ENCODE measurements at regions not wholly inside any gene's neighbourhood (a gene's known extent, or its start where the extent isn't known, plus 50 kb on each side); places are given as distances from the start of the nearest gene placed in this dataset.

- no CpG with 5 or more reads among the region's 5 CpGs for WGBS, 2 experiments (ENCODE audit: extremely low coverage in 2 of 2, insufficient read length in 1 of 2)
- intact Hi-C loops (cut with micrococcal nuclease) (no loop called here), in situ Hi-C loops (cut with MboI; ENCODE audit: low sequenced_read_pairs) (loop anchor here (10.0 kb wide), 1 partner anchor 608 kb away; the partner anchor contains the start of gene NUDT12), dilution Hi-C loops (cut with HindIII; ENCODE audit: low sequenced_read_pairs, unreplicated experiment) (no loop called here)
- H2BK120ac ChIP-seq (ENCODE audit: low read depth, low read length), result no peak overlapping the region
- H4K91ac ChIP-seq (ENCODE audit: insufficient read depth, low read depth, low read length), result no peak overlapping the region
- no peaks in the 10 kb centered on the region for H3K4me1 ChIP-seq (ENCODE audit: control insufficient read depth, insufficient read depth, low read length)
- H3K18ac ChIP-seq (ENCODE audit: low read depth, low read length), result no peak overlapping the region
- H3K56ac ChIP-seq (ENCODE audit: extremely low read depth, insufficient read depth, low read length), result no peak overlapping the region
- no peak overlapping the region for H4K8ac ChIP-seq (ENCODE audit: low read depth in 2 of 2, low read length in 2 of 2)
- H4K5ac ChIP-seq (ENCODE audit: low read depth, low read length), result no peak overlapping the region
- ChIA-PET CTCF (interaction anchor here (1.0 kb wide), 1 partner anchor 364 kb away, joined by 3 read pairs; no protein-coding TSS in a partner anchor), POLR2A (ENCODE audit: unreplicated experiment) (no interaction called here)
- H2AFZ ChIP-seq (replicated peaks; ENCODE audit: low read length, poor library complexity), result no peak overlapping the region
- no peaks in the 10 kb centered on the region for H3K27me3 ChIP-seq (ENCODE audit: control insufficient read depth, insufficient read depth, low read length)
- TF ChIP-seq SMC3 (IDR thresholded peaks at IDR 0.05; ENCODE audit: low read depth, low read length) (no peak), BHLHE40 (IDR thresholded peaks at IDR 0.05; ENCODE audit: low read depth, low read length) (no peak), MAFK (IDR thresholded peaks at IDR 0.05; ENCODE audit: low read depth, low read length) (no peak), FOS (IDR thresholded peaks at IDR 0.05; ENCODE audit: low read depth, low read length) (no peak), MAZ (IDR thresholded peaks at IDR 0.05; ENCODE audit: borderline replicate concordance, low read depth, low read length) (no peak), CHD1 (IDR thresholded peaks at IDR 0.05; ENCODE audit: low read depth, low read length) (no peak), ELK1 (IDR thresholded peaks at IDR 0.05; ENCODE audit: borderline replicate concordance, low read depth, low read length) (no peak)
- TF ChIP-seq, protein P1, sequence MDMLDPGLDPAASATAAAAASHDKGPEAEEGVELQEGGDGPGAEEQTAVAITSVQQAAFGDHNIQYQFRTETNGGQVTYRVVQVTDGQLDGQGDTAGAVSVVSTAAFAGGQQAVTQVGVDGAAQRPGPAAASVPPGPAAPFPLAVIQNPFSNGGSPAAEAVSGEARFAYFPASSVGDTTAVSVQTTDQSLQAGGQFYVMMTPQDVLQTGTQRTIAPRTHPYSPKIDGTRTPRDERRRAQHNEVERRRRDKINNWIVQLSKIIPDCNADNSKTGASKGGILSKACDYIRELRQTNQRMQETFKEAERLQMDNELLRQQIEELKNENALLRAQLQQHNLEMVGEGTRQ (IDR thresholded peaks at IDR 0.05; ENCODE audit: low read depth, low read length), result no peak
- no peak overlapping the region for H3K14ac ChIP-seq (replicated peaks; ENCODE audit: low read depth, low read length)
- no peak overlapping the region for H2AK5ac ChIP-seq (ENCODE audit: low read depth, low read length)
- no peak overlapping the region for H2BK5ac ChIP-seq (ENCODE audit: low read depth, low read length, poor library complexity, severe bottlenecking)
- no peak overlapping the region for H3K27ac ChIP-seq (ENCODE audit: insufficient read depth, low read length)
- H3K4ac ChIP-seq (ENCODE audit: low read depth, low read length), result no peak overlapping the region
- no TSS peak for BruUV-seq (replicated peaks)
- H3K23ac ChIP-seq (ENCODE audit: low read depth, low read length), result no peak overlapping the region
- no peak overlapping the region for H2BK15ac ChIP-seq (ENCODE audit: low read depth, low read length)
- DNase-seq (no peak), ATAC-seq (ENCODE audit: low read depth) (no peak)
- no peak overlapping the region for H3K4me2 ChIP-seq (ENCODE audit: low read depth, low read length)
- H3K36me3 ChIP-seq (ENCODE audit: control insufficient read depth, insufficient read depth, low read length), result no peaks in the 10 kb centered on the region
- no peak overlapping the region for H3K9ac ChIP-seq (ENCODE audit: low read depth, low read length)
- H2BK20ac ChIP-seq (ENCODE audit: low read depth, low read length), result no peak overlapping the region
- H2AK9ac ChIP-seq (replicated peaks; ENCODE audit: low read depth, low read length, poor library complexity), result no peak overlapping the region
- H4K20me1 ChIP-seq (ENCODE audit: insufficient read depth, low read length), result no peaks in the 10 kb centered on the region
- H3K79me1 ChIP-seq (ENCODE audit: low read depth in 1 of 2, low read length in 2 of 2), result no peaks in the 10 kb centered on the region
- no peak overlapping the region for H3K4me3 ChIP-seq (ENCODE audit: insufficient read depth, low read depth, low read length)
- H3K9me1 ChIP-seq (ENCODE audit: insufficient read depth, low read length), result no peaks in the 10 kb centered on the region
- H3K9me3 ChIP-seq (ENCODE audit: control insufficient read depth, insufficient read depth, low read length), result no peaks in the 10 kb centered on the region
These were observed 610.4 kb upstream of the NUDT12 start for GRCh38 chr5:104172976-104173375.

Measured in IMR-90 (cell line).